Stimulated activated CD8-positive, alpha-beta memory T cell treated with anti-CD3 and anti-CD28 coated beads, Interleukin-4, amount 100 ng/mL, for 4 hours (primary cell): ENCODE measurements at regions not wholly inside any gene's neighbourhood (a gene's known extent, or its start where the extent isn't known, plus 50 kb on each side); places are given as distances from the start of the nearest gene placed in this dataset.

Source experiments
- DNase-seq, 2 donors: peaks; one replicate each; pipeline ENCODE4 v3.0.0-alpha.2; 2020; ENCODE audit warnings: low read depth in 2 of 2, low spot score in 1 of 2

GRCh38 chr12:111160350-111161241 lies 208.3 kb downstream of the PHETA1 start:
- no peak for DNase-seq

- no peak for DNase-seq
Observed at GRCh38 chr12:111158992-111159391, 209.9 kb downstream of the PHETA1 start.

GRCh38 chr12:111157486-111157885 lies 211.4 kb downstream of the PHETA1 start:
- DNase-seq = no peak

- no peak for DNase-seq
Observed at GRCh38 chr12:111156304-111156703, 212.6 kb downstream of the PHETA1 start.

GRCh38 chr12:111155521-111155920 lies 213.4 kb downstream of the PHETA1 start:
- DNase-seq = no peak

GRCh38 chr12:111155020-111155419 lies 213.9 kb downstream of the PHETA1 start:
- no peak for DNase-seq

GRCh38 chr12:111154147-111154834 lies 214.6 kb downstream of the PHETA1 start:
- no peak for DNase-seq

GRCh38 chr12:111152561-111152960 lies 216.3 kb downstream of the PHETA1 start:
- no peak for DNase-seq

GRCh38 chr12:111150921-111151840 lies 217.7 kb downstream of the PHETA1 start:
- no peak for DNase-seq

- DNase-seq = no peak
Observed at GRCh38 chr12:111150360-111150759, 218.5 kb downstream of the PHETA1 start.

- DNase-seq = no peak
Observed at GRCh38 chr12:111149299-111149698, 219.6 kb downstream of the PHETA1 start.

GRCh38 chr12:111148005-111148404 lies 220.9 kb downstream of the PHETA1 start:
- DNase-seq = no peak

GRCh38 chr12:111143271-111143670 lies 222.9 kb upstream of the MYL2 start:
- no peak for DNase-seq

- DNase-seq = no peak
Observed at GRCh38 chr12:111141205-111141604, 220.8 kb upstream of the MYL2 start.

GRCh38 chr12:111138016-111138415 lies 217.6 kb upstream of the MYL2 start:
- no peak for DNase-seq

- DNase-seq = no peak
Observed at GRCh38 chr12:111135293-111135832, 215.0 kb upstream of the MYL2 start.

GRCh38 chr12:111130336-111130735 lies 210.0 kb upstream of the MYL2 start:
- no peak for DNase-seq

GRCh38 chr12:111129149-111129767 lies 208.9 kb upstream of the MYL2 start:
- no peak for DNase-seq

GRCh38 chr12:111126331-111126730 lies 206.0 kb upstream of the MYL2 start:
- DNase-seq = no peak

- DNase-seq = no peak
Observed at GRCh38 chr12:111124183-111124582, 203.8 kb upstream of the MYL2 start.

- no peak for DNase-seq
Observed at GRCh38 chr12:111123390-111123789, 203.0 kb upstream of the MYL2 start.
